ENCODE measurements at regions not wholly inside any gene's neighbourhood (a gene's known extent, or its start where the extent isn't known, plus 50 kb on each side); places are given as distances from the start of the nearest gene placed in this dataset.

DNA sequence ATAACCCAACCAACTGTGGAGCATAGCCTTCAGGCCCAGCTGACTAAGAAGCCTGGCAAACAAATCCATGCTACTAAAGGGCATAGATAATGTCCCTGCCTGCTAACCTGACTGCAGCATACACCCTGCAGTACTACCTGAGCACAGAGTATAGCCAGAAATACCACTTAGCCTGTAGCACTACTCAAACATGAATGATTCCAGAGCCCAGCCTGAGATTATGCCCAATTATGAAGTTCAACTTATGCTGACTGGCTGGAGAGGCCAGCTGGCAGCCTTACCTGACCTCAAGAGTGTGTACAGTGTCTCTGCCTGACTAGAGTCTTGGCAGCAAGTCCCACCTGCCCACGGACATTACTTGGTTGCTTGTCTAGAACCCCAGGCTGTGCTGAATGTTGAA, 1265.3 kb downstream of the CDH11 start:
- CTCF ChIA-PET, result no interaction called here
- no TSS peak for BruUV-seq (replicated peaks)

DNA sequence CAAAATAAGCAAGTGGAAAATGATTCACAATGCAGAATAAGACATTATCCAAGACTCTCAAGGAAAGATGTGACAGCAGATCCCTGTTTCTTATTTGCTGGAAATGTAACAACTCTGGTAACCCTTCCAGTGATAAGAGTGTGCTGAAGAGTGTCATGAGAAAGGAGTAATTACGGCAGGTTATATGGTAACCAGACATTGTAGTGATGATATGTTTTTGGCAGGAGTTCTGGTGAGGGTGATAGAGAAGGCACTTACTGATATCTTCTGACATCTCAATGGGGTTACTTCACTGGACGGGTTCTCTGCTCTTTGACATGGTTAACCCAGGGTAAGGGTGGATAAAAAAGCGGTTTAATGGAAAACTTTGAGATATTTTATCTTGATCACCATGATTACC, 1270.9 kb downstream of the CDH11 start:
- intact Hi-C loops (cut with micrococcal nuclease; ENCODE audit: unreplicated experiment) (no loop called here), in situ Hi-C loops (cut with HindIII; ENCODE audit: low pct_unique_long_range_greater_than_20kb, low sequenced_read_pairs) (no loop called here)
- DNase-seq (ENCODE audit: low read depth, low spot score), result no peak
- Histone ChIP-seq H3K36me3 (ENCODE audit: control insufficient read depth, insufficient read depth, low read length) (no peaks in the 10 kb centered on the region), H3K27ac (ENCODE audit: low read length) (no peak overlapping the region), H3K27me3 (ENCODE audit: control insufficient read depth, insufficient read depth, low read length) (no peaks in the 10 kb centered on the region), H3K9me3 (ENCODE audit: control insufficient read depth, insufficient read depth, low read depth, low read length) (no peaks in the 10 kb centered on the region), H3K4me3 (ENCODE audit: low read depth in 2 of 2, low read length in 2 of 2) (no peak overlapping the region), H3K4me1 (ENCODE audit: control insufficient read depth, insufficient read depth, low read length) (no peaks in the 10 kb centered on the region)
- BruUV-seq (replicated peaks), result no TSS peak
- CTCF ChIA-PET, result no interaction called here
- ATAC-seq, result no peak
- POLR2A ChIA-PET, result no interaction called here
- TF ChIP-seq, protein P1, sequence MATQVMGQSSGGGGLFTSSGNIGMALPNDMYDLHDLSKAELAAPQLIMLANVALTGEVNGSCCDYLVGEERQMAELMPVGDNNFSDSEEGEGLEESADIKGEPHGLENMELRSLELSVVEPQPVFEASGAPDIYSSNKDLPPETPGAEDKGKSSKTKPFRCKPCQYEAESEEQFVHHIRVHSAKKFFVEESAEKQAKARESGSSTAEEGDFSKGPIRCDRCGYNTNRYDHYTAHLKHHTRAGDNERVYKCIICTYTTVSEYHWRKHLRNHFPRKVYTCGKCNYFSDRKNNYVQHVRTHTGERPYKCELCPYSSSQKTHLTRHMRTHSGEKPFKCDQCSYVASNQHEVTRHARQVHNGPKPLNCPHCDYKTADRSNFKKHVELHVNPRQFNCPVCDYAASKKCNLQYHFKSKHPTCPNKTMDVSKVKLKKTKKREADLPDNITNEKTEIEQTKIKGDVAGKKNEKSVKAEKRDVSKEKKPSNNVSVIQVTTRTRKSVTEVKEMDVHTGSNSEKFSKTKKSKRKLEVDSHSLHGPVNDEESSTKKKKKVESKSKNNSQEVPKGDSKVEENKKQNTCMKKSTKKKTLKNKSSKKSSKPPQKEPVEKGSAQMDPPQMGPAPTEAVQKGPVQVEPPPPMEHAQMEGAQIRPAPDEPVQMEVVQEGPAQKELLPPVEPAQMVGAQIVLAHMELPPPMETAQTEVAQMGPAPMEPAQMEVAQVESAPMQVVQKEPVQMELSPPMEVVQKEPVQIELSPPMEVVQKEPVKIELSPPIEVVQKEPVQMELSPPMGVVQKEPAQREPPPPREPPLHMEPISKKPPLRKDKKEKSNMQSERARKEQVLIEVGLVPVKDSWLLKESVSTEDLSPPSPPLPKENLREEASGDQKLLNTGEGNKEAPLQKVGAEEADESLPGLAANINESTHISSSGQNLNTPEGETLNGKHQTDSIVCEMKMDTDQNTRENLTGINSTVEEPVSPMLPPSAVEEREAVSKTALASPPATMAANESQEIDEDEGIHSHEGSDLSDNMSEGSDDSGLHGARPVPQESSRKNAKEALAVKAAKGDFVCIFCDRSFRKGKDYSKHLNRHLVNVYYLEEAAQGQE (IDR thresholded peaks at IDR 0.05; ENCODE audit: insufficient read depth in 1 of 2, low read depth in 2 of 2, low read length in 1 of 2), result no peak
- TF ChIP-seq TCF7L2 (IDR thresholded peaks at IDR 0.05; ENCODE audit: low read depth, low read length) (no peak), POLR2AphosphoS5 (IDR thresholded peaks at IDR 0.05; ENCODE audit: low read depth, low read length) (no peak), SIN3A (IDR thresholded peaks at IDR 0.05; ENCODE audit: borderline replicate concordance, insufficient read depth, low read depth, low read length) (no peak)
- TF ChIP-seq, protein P2, sequence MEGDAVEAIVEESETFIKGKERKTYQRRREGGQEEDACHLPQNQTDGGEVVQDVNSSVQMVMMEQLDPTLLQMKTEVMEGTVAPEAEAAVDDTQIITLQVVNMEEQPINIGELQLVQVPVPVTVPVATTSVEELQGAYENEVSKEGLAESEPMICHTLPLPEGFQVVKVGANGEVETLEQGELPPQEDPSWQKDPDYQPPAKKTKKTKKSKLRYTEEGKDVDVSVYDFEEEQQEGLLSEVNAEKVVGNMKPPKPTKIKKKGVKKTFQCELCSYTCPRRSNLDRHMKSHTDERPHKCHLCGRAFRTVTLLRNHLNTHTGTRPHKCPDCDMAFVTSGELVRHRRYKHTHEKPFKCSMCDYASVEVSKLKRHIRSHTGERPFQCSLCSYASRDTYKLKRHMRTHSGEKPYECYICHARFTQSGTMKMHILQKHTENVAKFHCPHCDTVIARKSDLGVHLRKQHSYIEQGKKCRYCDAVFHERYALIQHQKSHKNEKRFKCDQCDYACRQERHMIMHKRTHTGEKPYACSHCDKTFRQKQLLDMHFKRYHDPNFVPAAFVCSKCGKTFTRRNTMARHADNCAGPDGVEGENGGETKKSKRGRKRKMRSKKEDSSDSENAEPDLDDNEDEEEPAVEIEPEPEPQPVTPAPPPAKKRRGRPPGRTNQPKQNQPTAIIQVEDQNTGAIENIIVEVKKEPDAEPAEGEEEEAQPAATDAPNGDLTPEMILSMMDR (IDR thresholded peaks at IDR 0.05), result no peak

More for the DNA sequence above, 1265.3 kb downstream of the CDH11 start:
- Histone ChIP-seq H3K36me3 (ENCODE audit: control insufficient read depth, insufficient read depth, low read length) (no peaks in the 10 kb centered on the region), H3K9me3 (ENCODE audit: control insufficient read depth, insufficient read depth, low read depth, low read length) (no peaks in the 10 kb centered on the region), H3K27ac (ENCODE audit: low read length) (no peak overlapping the region), H3K27me3 (ENCODE audit: control insufficient read depth, insufficient read depth, low read length) (no peaks in the 10 kb centered on the region), H3K4me1 (ENCODE audit: control insufficient read depth, insufficient read depth, low read length) (no peaks in the 10 kb centered on the region), H3K4me3 (ENCODE audit: low read depth in 2 of 2, low read length in 2 of 2) (no peak overlapping the region)
- intact Hi-C loops (cut with micrococcal nuclease; ENCODE audit: unreplicated experiment) (no loop called here), in situ Hi-C loops (cut with HindIII; ENCODE audit: low pct_unique_long_range_greater_than_20kb, low sequenced_read_pairs) (no loop called here)
- TF ChIP-seq POLR2AphosphoS5 (IDR thresholded peaks at IDR 0.05; ENCODE audit: low read depth, low read length), result no peak
- no peak for TF ChIP-seq TCF7L2 (IDR thresholded peaks at IDR 0.05; ENCODE audit: low read depth, low read length)
- no peak for TF ChIP-seq SIN3A (IDR thresholded peaks at IDR 0.05; ENCODE audit: borderline replicate concordance, insufficient read depth, low read depth, low read length)
- TF ChIP-seq, protein P1 (IDR thresholded peaks at IDR 0.05; ENCODE audit: insufficient read depth in 1 of 2, low read depth in 2 of 2, low read length in 1 of 2), result no peak
- TF ChIP-seq, protein P2 (IDR thresholded peaks at IDR 0.05), result no peak
- no peak for DNase-seq (ENCODE audit: low read depth, low spot score)
- POLR2A ChIA-PET, result no interaction called here
- no peak for ATAC-seq
